GM21576 (cell line): ENCODE measurements at regions not wholly inside any gene's neighbourhood (a gene's known extent, or its start where the extent isn't known, plus 50 kb on each side); places are given as distances from the start of the nearest gene placed in this dataset.

Source experiments
- ATAC-seq: cut with Tn5 transposase; IDR thresholded peaks from one replicate; pipeline ENCODE4 v1.9.1; 2021; ENCODE audit warnings: mild to moderate bottlenecking, moderate library complexity; ENCODE audit not compliant: unreplicated experiment

DNA sequence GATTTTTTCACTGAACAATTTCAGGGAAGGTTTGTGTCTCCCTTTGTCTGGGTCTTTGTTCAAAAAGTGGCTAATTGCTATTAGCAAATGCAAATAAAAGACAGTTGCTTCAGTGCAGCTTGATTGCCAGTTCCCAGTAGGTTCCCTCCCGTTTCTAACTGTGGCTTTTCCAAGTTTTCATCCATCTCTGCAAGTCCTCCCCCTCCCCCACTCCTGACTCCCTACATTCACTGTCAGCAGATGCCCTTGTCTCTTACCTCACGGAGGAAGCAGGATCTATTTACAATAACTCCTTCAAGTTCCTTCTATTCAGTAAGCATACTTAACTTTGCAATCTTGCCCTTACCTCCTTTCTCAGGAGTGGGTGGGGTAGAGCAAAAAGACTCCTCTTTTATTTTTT, 55.4 kb upstream of the SCEL start:
- ATAC-seq: no peak

DNA sequence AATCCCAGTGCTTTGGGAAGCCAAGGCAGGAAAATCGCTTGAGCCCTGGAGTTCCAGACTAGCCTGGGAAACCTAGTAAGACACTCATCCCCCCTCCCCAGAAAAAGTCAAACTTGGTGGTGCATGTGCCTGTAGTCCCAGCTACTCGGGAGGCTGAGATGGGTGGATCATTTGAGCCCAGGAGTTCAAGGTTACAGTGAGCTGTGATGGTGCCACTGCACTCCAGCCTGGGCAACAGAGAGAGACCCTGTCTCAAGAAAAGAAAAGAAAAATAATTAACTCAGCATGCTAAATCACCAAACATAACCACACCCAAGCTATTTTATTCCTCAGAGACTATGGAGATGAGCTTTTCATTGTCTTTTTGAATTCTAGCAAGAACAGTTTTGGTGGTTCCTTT, 56.2 kb upstream of the SCEL start:
- ATAC-seq: no peak

DNA sequence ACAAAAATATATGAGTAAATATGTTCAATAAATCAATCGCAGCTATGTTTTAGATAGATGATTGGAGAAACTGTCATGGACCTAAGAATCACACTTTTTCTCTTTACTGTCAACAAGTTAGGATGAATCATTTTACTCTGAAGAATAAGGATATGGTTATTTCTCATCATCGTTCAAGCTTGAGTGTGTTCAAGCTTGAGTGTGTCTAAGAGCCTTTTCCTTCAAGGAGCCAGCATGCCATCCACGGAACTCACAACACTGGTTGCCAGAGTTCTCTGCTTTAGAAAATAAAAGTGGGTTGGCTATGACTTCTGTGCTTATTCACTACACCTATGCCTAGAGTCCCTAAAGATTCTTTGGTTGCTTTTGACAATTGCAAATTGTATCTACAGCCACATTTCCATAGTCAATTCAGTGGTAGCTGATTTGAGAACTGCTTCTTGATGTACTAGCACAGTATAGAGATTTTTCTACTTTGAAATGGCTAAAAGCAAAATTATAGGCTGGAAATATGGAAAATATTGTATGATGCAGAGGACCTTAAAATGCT, 58.1 kb upstream of the SCEL start:
- no peak for ATAC-seq

DNA sequence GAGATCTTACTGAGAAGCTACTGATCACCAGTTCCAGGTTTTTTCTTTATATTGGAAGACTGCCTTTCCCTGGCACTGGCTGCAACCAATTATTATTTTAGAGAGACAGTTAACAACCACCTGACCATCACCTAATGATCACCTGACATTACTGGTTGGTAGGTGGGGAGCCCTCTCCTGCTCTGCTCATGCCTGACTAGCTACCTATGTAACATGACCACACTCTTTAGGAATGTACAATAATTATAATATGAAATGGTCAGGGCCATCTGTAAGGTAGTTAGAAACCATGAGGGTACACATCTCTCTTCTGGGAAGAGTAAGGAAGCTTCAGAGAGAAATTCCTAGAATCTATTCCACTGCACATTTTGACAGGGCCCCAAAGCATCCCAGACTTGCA, 59.0 kb upstream of the SCEL start:
- ATAC-seq: no peak

DNA sequence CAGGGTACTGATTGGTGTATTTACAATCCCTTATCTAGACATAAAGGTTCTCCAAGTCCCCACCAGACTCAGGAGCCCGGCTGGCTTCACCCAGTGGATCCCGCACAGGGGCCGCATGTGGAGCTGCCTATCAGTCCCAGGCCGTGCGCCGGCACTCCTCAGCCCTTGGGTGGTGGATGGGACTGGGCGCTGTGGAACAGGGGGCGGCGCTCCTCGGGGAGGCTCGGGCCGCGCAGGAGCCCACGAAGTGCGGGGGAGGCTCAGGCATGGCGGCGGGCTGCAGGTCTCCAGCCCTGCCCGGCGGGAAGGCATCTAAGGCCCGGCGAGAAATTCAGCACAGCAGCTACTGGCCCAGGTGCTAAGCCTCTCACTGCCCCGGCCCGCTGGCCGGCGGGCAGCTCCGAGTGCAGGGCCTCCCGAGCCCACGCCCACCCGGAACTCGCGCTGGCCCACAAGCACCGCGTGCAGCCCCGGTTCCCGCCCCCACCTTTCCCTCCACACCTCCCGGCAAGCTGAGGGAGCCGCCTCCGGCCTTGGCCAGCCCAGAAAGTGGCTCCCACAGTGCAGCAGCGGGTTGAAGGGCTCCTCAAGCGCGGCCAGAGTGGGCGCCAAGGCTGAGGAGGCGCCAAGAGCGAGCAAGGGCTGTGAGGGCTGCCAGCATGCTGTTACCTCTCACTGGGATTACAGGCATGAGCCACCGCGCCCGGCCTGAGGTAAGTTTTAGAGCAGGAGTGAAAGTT, 60.0 kb upstream of the SCEL start:
- no peak for ATAC-seq

DNA sequence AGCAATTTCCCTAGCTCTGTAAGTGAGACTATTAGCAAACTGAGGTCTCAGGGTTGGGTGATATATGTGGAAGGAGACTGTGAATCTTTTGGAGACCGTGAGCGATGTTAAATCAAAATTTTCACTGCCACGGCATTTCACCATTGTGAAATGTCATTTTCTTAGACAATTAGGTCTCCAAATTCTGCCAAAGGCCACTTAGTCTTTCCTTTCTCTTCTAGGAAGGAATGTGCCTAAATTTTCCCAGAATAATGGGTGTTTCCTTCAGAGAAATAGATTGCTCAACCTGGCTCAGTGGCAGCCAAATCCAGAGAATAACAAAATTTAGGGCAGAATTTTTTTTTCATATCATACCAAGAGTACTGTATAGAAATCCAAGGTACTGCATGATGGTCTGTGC, 64.5 kb upstream of the SCEL start:
- ATAC-seq: no peak

DNA sequence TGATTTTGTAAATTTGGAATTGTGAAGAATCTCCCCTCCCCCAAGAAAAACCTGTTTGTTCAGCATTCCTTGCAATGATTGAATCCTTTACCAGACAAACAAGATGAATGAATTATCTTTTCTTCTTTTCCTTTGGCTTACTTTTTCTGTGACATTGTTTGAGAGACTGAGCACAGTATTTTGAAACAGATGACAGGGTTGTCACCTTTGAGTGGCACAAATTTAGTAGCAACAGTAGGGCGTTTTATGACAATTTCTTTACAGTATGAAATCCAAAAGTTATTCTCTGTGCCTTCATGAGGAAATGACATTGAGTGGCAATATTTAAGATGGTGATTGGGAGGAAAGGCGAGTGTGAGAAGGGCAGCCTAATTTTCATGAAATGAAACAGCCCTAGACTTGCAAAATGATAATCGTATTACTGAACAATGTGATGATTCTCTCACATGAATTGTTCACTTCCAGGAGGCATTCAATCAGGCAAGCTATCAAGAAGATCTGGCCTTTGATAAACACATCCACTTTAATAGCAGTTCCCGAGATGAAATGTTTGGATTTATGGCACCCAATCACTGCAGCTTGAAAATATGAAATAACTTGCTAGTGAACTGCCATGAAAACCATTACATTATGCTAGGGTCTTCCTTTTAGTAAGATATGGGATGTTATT, 68.6 kb upstream of the SCEL start:
- no peak for ATAC-seq

DNA sequence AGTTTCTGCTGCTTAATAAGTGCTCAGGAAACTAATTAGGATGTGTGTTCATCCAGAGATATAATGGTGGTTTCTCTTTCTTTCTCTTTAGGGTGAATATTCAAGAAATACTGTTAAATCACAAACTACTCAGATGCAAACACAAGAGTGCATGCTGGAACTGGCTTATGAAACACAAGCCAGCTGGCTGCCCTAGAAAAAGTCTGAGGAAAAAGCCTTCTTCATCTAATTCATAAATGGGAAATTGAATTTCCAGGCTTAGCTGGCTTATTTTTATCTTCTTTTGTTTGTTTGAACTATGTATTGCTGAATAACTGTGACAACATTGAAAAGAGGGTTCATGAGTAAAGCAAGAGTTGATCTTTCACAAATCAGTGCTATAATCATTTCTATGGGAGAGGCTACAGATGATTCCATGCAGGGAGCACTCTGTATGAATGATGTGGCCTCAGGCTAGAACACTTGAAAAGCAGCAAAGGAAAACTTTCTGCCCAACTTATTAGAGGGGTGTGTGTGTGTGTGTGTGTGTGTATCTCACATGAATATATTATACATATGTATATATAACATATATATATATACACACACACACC, 69.8 kb upstream of the SCEL start:
- ATAC-seq: no peak

DNA sequence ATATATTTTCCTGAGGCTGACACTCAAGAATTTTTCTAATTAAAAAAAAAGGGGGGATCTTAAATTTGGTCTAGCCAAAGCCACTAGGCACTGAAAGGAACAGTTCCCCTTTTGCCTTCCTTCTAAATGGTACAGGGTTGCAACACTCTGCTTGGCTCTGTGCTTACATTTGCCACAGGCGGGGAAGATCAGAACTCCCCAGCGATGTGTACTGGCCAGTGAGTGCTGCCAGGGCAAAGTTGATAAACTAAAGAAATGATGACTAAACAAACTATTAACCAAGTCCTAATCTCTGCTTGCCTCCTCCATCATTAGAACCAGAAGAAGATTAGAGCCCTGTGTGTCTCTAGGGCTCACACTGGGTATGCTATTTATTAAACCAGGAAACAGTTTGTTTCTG, 75.3 kb upstream of the SCEL start:
- ATAC-seq: peak; percentile 97

DNA sequence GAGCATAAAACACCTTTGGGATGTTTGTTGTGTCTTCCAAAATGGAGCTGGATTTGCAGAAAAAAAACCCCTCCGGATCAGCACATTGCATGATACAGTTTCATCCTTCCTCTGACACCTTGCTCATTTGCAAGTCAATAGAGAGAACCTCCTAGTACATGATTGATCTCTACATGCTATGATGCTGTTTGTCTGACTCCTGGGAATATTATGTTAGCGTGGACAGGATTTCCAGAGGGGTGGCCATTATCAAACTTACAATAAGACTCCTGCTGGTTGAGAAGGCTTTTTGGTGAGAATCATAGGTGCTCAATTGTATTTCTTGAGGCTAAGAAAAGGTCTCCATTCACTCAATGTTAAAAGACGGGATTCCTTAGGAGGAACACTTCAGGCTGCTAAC, 75.9 kb upstream of the SCEL start:
- ATAC-seq: no peak

DNA sequence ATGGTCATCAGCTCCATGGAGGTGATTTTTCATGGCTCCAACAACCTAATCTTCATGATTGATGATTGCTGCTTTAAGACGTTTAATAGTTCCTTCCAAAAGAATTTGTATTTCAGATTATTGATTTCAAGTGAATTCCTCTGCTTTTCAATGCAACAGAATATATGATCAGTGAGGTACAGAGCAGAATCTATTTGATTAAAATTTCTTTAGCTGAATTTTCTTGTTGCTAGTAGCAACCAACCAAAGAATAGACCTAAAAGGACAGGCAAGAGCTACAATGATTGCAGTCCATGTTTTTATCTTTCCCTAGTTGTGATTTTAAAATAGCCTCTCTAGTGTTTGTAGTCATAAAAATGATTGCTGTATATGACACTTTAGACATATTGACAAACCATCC, 76.8 kb upstream of the SCEL start:
- ATAC-seq: no peak

DNA sequence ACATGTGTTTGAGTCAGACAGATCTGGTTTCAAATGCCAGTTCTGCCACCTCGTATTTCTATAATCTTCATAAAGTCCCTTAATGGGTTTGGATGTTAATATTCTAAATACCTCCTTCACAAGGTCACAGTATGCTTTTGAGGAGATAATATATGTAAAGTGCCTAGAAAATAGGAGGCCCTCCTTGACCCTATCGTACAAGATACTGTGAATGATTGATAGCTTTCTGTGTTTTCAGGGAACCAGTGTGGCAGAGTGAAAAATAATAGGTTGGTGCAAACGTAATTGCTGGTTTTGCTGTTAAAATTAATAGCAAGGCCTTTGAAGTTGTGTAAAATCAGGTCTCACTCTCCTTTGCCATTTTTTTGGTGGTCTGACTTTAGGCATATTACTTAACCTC, 77.5 kb upstream of the SCEL start:
- ATAC-seq: no peak

DNA sequence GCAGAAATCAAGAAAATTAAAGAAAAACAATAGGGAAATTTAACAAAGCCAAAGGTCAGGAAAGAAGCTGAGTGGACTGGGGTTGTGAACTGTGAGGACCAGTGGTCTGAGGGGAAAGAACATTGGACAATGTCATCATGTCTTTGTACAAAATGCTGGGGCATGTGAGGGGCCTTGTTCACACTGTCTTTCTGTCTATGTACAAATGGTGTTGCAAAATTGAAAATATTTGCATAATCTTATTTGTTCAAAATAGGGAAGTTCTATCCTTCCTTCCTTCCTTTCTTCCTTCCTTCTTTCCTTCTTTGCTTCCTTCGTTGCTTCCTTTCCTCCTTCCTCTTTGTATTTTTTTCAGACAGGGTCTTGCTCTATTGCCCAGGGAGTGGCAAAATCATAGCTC, 79.2 kb upstream of the SCEL start:
- ATAC-seq: no peak

DNA sequence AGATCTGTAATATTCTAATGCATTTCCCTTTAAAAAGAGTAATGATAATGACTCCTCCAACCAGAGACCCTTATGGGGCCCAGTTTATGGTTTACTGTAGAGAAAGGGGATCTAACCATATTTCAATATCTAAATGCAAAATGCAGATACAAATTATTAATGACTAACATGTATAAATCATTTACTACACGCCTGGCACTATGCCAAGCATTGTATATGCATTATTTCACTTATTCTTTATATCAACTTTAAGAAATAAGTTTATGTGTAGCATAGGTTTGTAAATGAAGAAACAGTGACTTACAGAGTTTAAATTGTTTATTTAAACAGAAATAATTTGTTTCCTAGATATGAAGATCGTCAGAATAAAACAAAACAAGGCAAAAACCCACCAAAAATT, 86.2 kb upstream of the SCEL start:
- ATAC-seq: no peak

DNA sequence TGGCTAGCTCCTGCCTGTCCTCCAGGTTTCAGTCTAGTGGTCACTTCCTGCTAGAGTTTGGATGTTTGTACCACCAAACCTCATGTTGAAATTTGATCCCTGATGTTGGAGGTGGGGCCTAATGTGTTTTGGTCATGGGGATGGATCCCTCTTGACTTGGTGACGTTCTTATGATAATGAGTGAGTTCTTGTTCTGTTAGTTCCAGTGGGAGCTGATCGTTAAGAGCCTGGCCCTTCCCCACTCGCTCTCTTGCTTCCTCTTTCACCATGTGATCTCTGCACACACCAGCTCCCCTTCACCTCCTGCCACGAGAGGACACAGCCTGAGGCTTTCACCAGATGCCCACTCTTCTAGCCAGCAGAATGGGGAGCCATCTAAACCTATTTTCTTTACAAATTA, 86.8 kb upstream of the SCEL start:
- no peak for ATAC-seq

DNA sequence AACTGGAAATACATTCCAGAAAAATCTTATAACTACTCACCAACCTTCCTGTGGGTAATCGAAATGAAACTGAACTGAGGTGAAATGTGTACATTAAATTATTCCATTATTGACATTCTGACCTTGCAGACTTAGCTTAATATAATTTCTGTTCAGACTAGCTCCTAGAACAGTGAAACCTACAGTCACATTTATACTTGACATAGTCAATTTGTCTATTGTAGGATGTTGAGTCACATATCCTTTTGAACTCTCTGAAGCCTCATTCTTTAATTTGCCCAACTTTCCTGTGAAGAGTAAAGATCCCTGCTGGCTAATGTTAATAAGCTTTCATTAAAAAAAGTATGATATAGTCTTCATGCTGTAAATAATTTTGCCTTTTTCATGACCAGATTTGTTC, 92.0 kb upstream of the SCEL start:
- no peak for ATAC-seq

DNA sequence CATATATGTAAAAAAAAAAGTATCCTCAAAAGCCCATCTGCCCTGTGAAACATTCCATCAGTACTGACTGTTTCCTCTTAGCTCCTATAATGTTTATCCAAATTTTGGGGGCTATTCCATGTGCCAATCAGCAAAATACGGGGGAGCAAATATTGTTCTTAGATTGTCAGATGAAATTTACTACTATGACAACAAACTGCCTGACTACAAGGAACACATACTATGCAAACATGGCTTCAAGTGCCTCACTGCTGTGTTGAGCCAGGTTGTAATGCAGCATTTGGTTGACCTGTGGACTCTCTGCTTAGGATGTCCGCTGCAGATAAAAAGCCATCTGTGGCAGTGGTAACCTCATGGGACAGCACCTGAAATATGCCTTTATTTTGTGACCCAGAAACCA, 98.2 kb upstream of the SCEL start:
- no peak for ATAC-seq

DNA sequence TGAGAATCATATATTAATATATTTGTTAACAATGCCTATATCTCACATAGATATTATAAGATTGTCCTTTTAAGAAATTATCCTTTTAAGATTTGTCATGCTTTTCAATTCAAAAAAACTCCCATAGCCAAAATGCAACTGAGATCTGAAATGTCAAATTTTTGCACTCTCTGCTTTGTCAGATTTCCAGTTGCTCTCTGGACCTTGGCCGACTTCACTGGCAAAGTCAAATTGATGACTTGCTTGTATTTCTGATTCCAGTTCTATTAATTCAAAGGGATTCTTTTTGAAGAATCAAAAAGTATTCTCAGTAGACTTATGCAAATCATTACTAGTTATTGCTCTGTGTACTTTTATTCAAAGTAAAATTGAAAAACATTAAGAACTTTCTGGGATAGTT, 101.2 kb upstream of the SCEL start:
- no peak for ATAC-seq

DNA sequence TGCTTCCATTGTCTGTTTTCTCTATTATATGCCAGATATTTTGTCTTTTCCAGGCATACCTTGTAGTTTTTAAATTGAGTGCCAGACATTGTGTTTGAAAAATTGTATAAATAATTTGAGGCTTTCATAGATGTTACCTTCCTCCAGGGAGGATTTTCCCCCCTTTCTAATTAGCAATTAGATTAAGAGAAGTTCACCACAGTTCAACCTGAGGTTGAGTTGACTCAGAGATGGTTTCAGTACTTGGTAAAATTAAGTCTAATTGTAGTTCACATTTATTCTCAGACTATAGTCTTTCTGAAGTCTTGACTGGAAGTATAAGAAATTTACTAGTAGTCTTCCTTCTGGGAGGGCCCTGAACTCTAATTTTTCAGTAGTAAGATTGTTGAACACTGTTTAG, 104.1 kb upstream of the SCEL start:
- ATAC-seq: no peak

DNA sequence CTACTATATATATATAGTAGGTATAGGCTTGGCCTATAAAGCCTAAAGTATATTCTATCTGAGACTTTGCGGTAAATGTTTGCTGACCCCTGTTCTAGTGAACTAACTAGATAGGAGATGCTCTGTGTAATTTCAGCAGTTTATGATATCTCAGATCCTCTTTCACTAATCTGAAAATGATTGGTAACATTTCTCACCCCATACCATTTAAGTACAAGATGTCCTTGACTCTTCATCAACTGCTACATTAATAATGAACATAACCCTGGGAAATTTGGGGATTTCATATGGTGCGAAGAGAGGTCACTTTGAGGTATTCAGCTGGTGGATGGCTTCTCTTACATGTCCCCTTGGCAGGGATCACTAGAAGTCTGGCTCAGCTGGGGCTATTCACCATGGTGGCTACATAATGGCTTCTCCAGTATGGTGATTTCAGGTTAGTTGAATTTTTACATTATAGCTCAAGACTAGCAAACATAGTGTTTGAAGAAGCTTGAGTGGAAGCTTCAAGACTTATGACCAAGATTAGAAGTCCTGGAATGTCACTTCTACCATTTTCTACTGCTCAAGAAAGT, 103.6 kb upstream of the MYCBP2 start:
- ATAC-seq: peak; percentile 38

DNA sequence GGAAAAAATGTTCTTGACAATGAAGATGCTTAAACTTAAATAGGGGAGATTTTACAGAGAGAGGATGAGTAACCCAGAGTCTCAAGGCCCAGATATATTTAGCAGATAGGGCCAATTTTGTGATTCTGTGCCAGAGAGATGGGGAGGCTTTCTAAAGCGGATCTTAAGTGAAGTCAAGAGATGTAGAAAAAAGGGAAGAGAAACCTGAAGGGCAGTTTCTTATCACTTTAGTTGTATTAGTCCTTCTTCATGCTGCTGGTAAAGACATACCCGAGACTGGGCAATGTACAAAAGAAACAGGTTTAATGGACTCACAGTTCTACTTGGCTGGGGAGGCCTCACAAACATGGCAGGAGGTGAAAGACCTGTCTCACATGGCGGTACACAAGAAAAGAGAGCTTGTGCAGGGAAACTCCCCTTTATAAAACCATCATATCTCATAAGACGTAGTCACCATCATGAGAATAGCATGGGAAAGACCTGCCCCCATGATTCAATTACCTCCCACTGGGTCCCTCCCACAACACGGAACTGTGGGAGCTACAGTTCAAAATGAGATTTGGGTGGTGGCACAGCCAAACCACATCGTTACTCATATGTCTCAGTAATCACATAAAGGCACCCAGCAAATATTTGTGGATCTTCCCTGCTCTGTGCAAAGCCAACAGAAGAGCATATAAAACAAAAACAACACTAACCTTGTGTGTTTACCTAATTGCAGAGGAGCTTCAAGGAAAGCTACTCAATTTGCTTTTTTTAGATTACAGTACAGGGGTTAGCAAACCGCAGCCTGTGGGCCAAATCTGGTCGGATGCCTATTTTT, 102.6 kb upstream of the MYCBP2 start:
- ATAC-seq: peak; percentile 82
